ENCODE measurements at regions not wholly inside any gene's neighbourhood (a gene's known extent, or its start where the extent isn't known, plus 50 kb on each side); places are given as distances from the start of the nearest gene placed in this dataset.

GRCh38 chr18:10094154-10094553, 180.3 kb downstream of the VAPA start:
- intact Hi-C loops (cut with DNase I; ENCODE audit: low total_unique reads), result no loop called here
- Histone ChIP-seq H3K27me3 (no peaks in the 10 kb centered on the region), H3K36me3 (no peaks in the 10 kb centered on the region), H3K9me3 (no peaks in the 10 kb centered on the region), H3K4me1 (no peaks in the 10 kb centered on the region), H3K4me3 (no peak overlapping the region), H3K27ac (no peak overlapping the region)
- no peak for DNase-seq
- 41% methylated on average over 1 of the region's 1 CpG; no CpG with 5 or more reads in 1 of the 2 donors for WGBS, 2 donors (ENCODE audit: low coverage in 1 of 2)
- in situ Hi-C loops (cut with MboI; ENCODE audit: low pct_ligation_motif_present in 1 of 4, low pct_unique_long_range_greater_than_20kb in 1 of 4, low sequenced_read_pairs in 3 of 4), result no loop called here
- no peak for TF ChIP-seq EP300 (IDR thresholded peaks at IDR 0.05; ENCODE audit: low read depth)
- TF ChIP-seq POLR2AphosphoS5 (IDR thresholded peaks at IDR 0.05), result no peak
- TF ChIP-seq CTCF (IDR thresholded peaks at IDR 0.05), result no peak
- no peak for TF ChIP-seq POLR2A (IDR thresholded peaks at IDR 0.05)

- Histone ChIP-seq H3K36me3 (no peaks in the 10 kb centered on the region), H3K4me1 (no peaks in the 10 kb centered on the region), H3K27me3 (no peaks in the 10 kb centered on the region), H3K27ac (no peak overlapping the region), H3K4me3 (no peak overlapping the region), H3K9me3 (no peaks in the 10 kb centered on the region)
- TF ChIP-seq POLR2A (IDR thresholded peaks at IDR 0.05), result no peak
- TF ChIP-seq POLR2AphosphoS5 (IDR thresholded peaks at IDR 0.05), result no peak
- in situ Hi-C loops (cut with MboI; ENCODE audit: low pct_ligation_motif_present in 1 of 4, low pct_unique_long_range_greater_than_20kb in 1 of 4, low sequenced_read_pairs in 3 of 4), result no loop called here
- DNase-seq, result no peak
- intact Hi-C loops (cut with DNase I; ENCODE audit: low total_unique reads), result loop anchor here (5.0 kb wide), 1 partner anchor 53 kb away; no protein-coding TSS in a partner anchor
- 80% methylated on average over 1 of the region's 1 CpG; no CpG with 5 or more reads in 1 of the 2 donors for WGBS, 2 donors (ENCODE audit: low coverage in 1 of 2)
Observed at GRCh38 chr18:10094655-10095054, 180.8 kb downstream of the VAPA start.

- Histone ChIP-seq H3K4me1 (no peaks in the 10 kb centered on the region), H3K27ac (no peak overlapping the region), H3K4me3 (no peak overlapping the region), H3K9me3 (no peaks in the 10 kb centered on the region), H3K27me3 (no peaks in the 10 kb centered on the region), H3K36me3 (no peaks in the 10 kb centered on the region)
- in situ Hi-C loops (cut with MboI; ENCODE audit: low pct_ligation_motif_present in 1 of 4, low pct_unique_long_range_greater_than_20kb in 1 of 4, low sequenced_read_pairs in 3 of 4), result no loop called here
- intact Hi-C loops (cut with DNase I; ENCODE audit: low total_unique reads), result loop anchor here (5.0 kb wide), 1 partner anchor 52 kb away; no protein-coding TSS in a partner anchor
- 84 to 100% methylated on average over 1 to 3 of the region's 3 CpGs for WGBS, 2 donors (ENCODE audit: low coverage in 1 of 2)
- TF ChIP-seq EP300 (IDR thresholded peaks at IDR 0.05; ENCODE audit: low read depth) (no peak), POLR2A (IDR thresholded peaks at IDR 0.05) (no peak), CTCF (IDR thresholded peaks at IDR 0.05) (no peak), POLR2AphosphoS5 (IDR thresholded peaks at IDR 0.05) (no peak)
- no peak for DNase-seq
Observed at GRCh38 chr18:10095356-10095755, 181.5 kb downstream of the VAPA start.

- H3K4me3 ChIP-seq, result no peak overlapping the region
- 91 to 92% methylated on average over 2 to 7 of the region's 7 CpGs for WGBS, 2 donors (ENCODE audit: low coverage in 1 of 2)
- intact Hi-C loops (cut with DNase I; ENCODE audit: low total_unique reads) (loop anchor here (5.0 kb wide), 1 partner anchor 48 kb away; no protein-coding TSS in a partner anchor), in situ Hi-C loops (cut with MboI; ENCODE audit: low pct_ligation_motif_present in 1 of 4, low pct_unique_long_range_greater_than_20kb in 1 of 4, low sequenced_read_pairs in 3 of 4) (no loop called here)
- H3K36me3 ChIP-seq, result no peaks in the 10 kb centered on the region
- DNase-seq, result no peak
- peaks cover 0 to 6% (median 0%) of the 10 kb centered on the region in 4 donors for H3K4me1 ChIP-seq
- H3K9me3 ChIP-seq, result no peaks in the 10 kb centered on the region
- no peaks in the 10 kb centered on the region for H3K27me3 ChIP-seq
- TF ChIP-seq POLR2A (IDR thresholded peaks at IDR 0.05), result no peak
- TF ChIP-seq EP300 (IDR thresholded peaks at IDR 0.05; ENCODE audit: low read depth), result no peak
- no peak for TF ChIP-seq POLR2AphosphoS5 (IDR thresholded peaks at IDR 0.05)
- TF ChIP-seq CTCF (IDR thresholded peaks at IDR 0.05), result no peak
- no peak overlapping the region for H3K27ac ChIP-seq
Observed at GRCh38 chr18:10099539-10100140, 185.8 kb downstream of the VAPA start.

DNA sequence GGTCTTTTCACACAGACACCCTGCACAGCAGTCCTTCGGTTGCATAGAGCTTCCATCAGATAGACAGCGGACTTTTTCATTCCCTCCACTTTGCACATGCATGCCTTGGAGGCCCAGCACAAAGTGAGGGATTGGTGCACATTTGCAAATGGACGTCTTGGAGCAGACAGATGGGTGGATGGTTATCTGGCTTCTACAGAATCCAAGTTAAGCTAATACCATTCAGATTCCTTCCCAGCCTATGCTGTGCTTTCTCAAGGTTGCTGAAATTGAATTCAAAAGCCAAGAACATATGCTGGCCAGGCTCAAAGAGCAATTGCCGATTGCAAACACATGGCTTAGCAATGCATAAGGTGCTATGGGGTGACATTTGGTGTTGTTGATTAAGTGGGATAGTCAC, 186.4 kb downstream of the VAPA start:
- peaks cover 0 to 6% (median 0%) of the 10 kb centered on the region in 4 donors for H3K4me1 ChIP-seq
- WGBS, 2 donors (ENCODE audit: low coverage in 1 of 2), result 81 to 95% methylated on average over 3 to 4 of the region's 4 CpGs
- intact Hi-C loops (cut with DNase I; ENCODE audit: low total_unique reads), result no loop called here

More for the DNA sequence above, 186.4 kb downstream of the VAPA start:
- in situ Hi-C loops (cut with MboI; ENCODE audit: low pct_ligation_motif_present in 1 of 4, low pct_unique_long_range_greater_than_20kb in 1 of 4, low sequenced_read_pairs in 3 of 4), result no loop called here
- H3K9me3 ChIP-seq, result no peaks in the 10 kb centered on the region
- TF ChIP-seq POLR2AphosphoS5 (IDR thresholded peaks at IDR 0.05) (no peak), POLR2A (IDR thresholded peaks at IDR 0.05) (no peak), EP300 (IDR thresholded peaks at IDR 0.05; ENCODE audit: low read depth) (no peak), CTCF (IDR thresholded peaks at IDR 0.05) (no peak)
- no peak overlapping the region for H3K4me3 ChIP-seq
- DNase-seq, result no peak
- H3K27ac ChIP-seq, result no peak overlapping the region
- H3K36me3 ChIP-seq, result no peaks in the 10 kb centered on the region
- no peaks in the 10 kb centered on the region for H3K27me3 ChIP-seq
